ENCODE measurements at regions not wholly inside any gene's neighbourhood (a gene's known extent, or its start where the extent isn't known, plus 50 kb on each side); places are given as distances from the start of the nearest gene placed in this dataset.

DNA sequence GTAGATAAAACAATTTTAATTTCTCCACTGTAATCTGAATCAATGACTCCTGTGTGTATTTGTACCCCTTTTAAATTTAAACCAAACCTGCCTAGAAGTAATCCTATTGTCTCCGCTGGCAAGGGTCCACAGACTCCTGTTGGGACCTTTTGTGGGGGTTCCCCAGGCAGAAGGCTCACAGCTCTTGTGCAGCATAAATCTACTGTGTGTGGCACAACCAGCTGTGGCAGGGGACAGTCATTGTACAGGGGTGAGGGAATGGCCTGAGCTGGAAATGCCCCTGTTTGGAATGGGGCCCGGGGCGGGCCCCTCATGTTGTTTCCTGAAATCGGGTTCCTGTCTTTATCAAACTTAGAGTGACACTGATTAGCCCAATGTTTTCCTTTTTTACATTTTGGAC lies 318.2 kb upstream of the FAM98A start:
- TF ChIP-seq EZH2phosphoT487 (IDR thresholded peaks at IDR 0.05; ENCODE audit: borderline replicate concordance, low read length): no peak
- TF ChIP-seq, protein P1, sequence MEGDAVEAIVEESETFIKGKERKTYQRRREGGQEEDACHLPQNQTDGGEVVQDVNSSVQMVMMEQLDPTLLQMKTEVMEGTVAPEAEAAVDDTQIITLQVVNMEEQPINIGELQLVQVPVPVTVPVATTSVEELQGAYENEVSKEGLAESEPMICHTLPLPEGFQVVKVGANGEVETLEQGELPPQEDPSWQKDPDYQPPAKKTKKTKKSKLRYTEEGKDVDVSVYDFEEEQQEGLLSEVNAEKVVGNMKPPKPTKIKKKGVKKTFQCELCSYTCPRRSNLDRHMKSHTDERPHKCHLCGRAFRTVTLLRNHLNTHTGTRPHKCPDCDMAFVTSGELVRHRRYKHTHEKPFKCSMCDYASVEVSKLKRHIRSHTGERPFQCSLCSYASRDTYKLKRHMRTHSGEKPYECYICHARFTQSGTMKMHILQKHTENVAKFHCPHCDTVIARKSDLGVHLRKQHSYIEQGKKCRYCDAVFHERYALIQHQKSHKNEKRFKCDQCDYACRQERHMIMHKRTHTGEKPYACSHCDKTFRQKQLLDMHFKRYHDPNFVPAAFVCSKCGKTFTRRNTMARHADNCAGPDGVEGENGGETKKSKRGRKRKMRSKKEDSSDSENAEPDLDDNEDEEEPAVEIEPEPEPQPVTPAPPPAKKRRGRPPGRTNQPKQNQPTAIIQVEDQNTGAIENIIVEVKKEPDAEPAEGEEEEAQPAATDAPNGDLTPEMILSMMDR (IDR thresholded peaks at IDR 0.05; ENCODE audit: low read depth, low read length, poor library complexity, severe bottlenecking): no peak
